ENCODE measurements at regions not wholly inside any gene's neighbourhood (a gene's known extent, or its start where the extent isn't known, plus 50 kb on each side); places are given as distances from the start of the nearest gene placed in this dataset.

GRCh38 chr1:82560566-82560965, 759.8 kb downstream of the ADGRL2 start:
- TF ChIP-seq POLR2A (IDR thresholded peaks at IDR 0.05) (no peak), CTCF (IDR thresholded peaks at IDR 0.05) (no peak)

Measured in Peyer's patch (tissue), 4 donors.